ENCODE measurements at regions not wholly inside any gene's neighbourhood (a gene's known extent, or its start where the extent isn't known, plus 50 kb on each side); places are given as distances from the start of the nearest gene placed in this dataset.

GRCh38 chrX:67317725-67318124, 226.1 kb upstream of the AR start:
- ATAC-seq (ENCODE audit: low FRiP score in 2 of 2) (no peak), DNase-seq (no peak)
- Histone ChIP-seq H3K36me3 (no peaks in the 10 kb centered on the region), H3K27ac (no peak overlapping the region), H3K4me1 (no peaks in the 10 kb centered on the region), H3K9me3 (no peaks in the 10 kb centered on the region), H3K4me3 (no peak overlapping the region), H3K27me3 (no peaks in the 10 kb centered on the region)
- 73 to 75% methylated on average over 3 to 4 of the region's 4 CpGs for WGBS, 2 donors
- TF ChIP-seq EP300 (IDR thresholded peaks at IDR 0.05) (no peak), CTCF (IDR thresholded peaks at IDR 0.05) (no peak), POLR2A (IDR thresholded peaks at IDR 0.05) (no peak), POLR2AphosphoS5 (IDR thresholded peaks at IDR 0.05) (no peak)

- 63 to 68% methylated on average over 3 of the region's 3 CpGs for whole genome bisulfite sequencing, 2 donors
- H3K36me3 ChIP-seq = no peaks in the 10 kb centered on the region
- H3K27me3 ChIP-seq = no peaks in the 10 kb centered on the region
- H3K4me1 ChIP-seq = no peaks in the 10 kb centered on the region
- TF ChIP-seq EP300 (IDR thresholded peaks at IDR 0.05) = no peak
- TF ChIP-seq POLR2AphosphoS5 (IDR thresholded peaks at IDR 0.05) = no peak
- TF ChIP-seq POLR2A (IDR thresholded peaks at IDR 0.05) = no peak
- TF ChIP-seq CTCF (IDR thresholded peaks at IDR 0.05) = no peak
- ATAC-seq (ENCODE audit: low FRiP score in 2 of 2) = no peak
- H3K27ac ChIP-seq = no peak overlapping the region
- no peaks in the 10 kb centered on the region for H3K9me3 ChIP-seq
- H3K4me3 ChIP-seq = no peak overlapping the region
- no peak for DNase-seq
Observed at GRCh38 chrX:67328476-67328875, 215.3 kb upstream of the AR start.

- Histone ChIP-seq H3K9me3 (no peaks in the 10 kb centered on the region), H3K27ac (no peak overlapping the region), H3K36me3 (no peaks in the 10 kb centered on the region), H3K4me3 (no peak overlapping the region), H3K4me1 (no peaks in the 10 kb centered on the region), H3K27me3 (no peaks in the 10 kb centered on the region)
- TF ChIP-seq POLR2AphosphoS5 (IDR thresholded peaks at IDR 0.05) (no peak), EP300 (IDR thresholded peaks at IDR 0.05) (no peak), CTCF (IDR thresholded peaks at IDR 0.05) (no peak), POLR2A (IDR thresholded peaks at IDR 0.05) (no peak)
- DNase-seq = no peak
- ATAC-seq (ENCODE audit: low FRiP score in 2 of 2) = no peak
- 87 to 96% methylated on average over 2 of the region's 2 CpGs for WGBS, 2 donors
Observed at GRCh38 chrX:67334323-67334722, 209.5 kb upstream of the AR start.

GRCh38 chrX:67338262-67338661, 205.6 kb upstream of the AR start:
- WGBS, 2 donors = 81% methylated on average over 2 of the region's 2 CpGs; no CpG with 5 or more reads in 1 of the 2 donors
- no peaks in the 10 kb centered on the region for H3K4me1 ChIP-seq
- no peaks in the 10 kb centered on the region for H3K27me3 ChIP-seq
- no peak overlapping the region for H3K27ac ChIP-seq
- H3K4me3 ChIP-seq = no peak overlapping the region
- no peak for TF ChIP-seq EP300 (IDR thresholded peaks at IDR 0.05)
- TF ChIP-seq CTCF (IDR thresholded peaks at IDR 0.05) = no peak
- TF ChIP-seq POLR2A (IDR thresholded peaks at IDR 0.05) = no peak
- TF ChIP-seq POLR2AphosphoS5 (IDR thresholded peaks at IDR 0.05) = no peak
- no peaks in the 10 kb centered on the region for H3K9me3 ChIP-seq
- no peak for ATAC-seq (ENCODE audit: low FRiP score in 2 of 2)
- no peak for DNase-seq
- no peaks in the 10 kb centered on the region for H3K36me3 ChIP-seq

GRCh38 chrX:67342138-67342537, 201.7 kb upstream of the AR start:
- ATAC-seq (ENCODE audit: low FRiP score in 2 of 2) (no peak), DNase-seq (no peak)
- H3K27me3 ChIP-seq = no peaks in the 10 kb centered on the region
- H3K4me1 ChIP-seq = no peaks in the 10 kb centered on the region
- 81 to 100% methylated on average over 1 of the region's 1 CpG for WGBS, 2 donors
- TF ChIP-seq EP300 (IDR thresholded peaks at IDR 0.05) (no peak), CTCF (IDR thresholded peaks at IDR 0.05) (no peak), POLR2AphosphoS5 (IDR thresholded peaks at IDR 0.05) (no peak), POLR2A (IDR thresholded peaks at IDR 0.05) (no peak)
- H3K4me3 ChIP-seq = no peak overlapping the region
- no peaks in the 10 kb centered on the region for H3K36me3 ChIP-seq
- no peaks in the 10 kb centered on the region for H3K9me3 ChIP-seq
- H3K27ac ChIP-seq = no peak overlapping the region
